HEK293 (cell line): ENCODE measurements at regions not wholly inside any gene's neighbourhood (a gene's known extent, or its start where the extent isn't known, plus 50 kb on each side); places are given as distances from the start of the nearest gene placed in this dataset.

Source experiments
- CTCF ChIA-PET: fragments of 350-600 bp; formaldehyde crosslinking; extraction: SDS; loops from one replicate; lab custom pipeline; 2021; ENCODE audit warnings: antibody characterized with exemption; lab: Yijun Ruan, JAX
- POLR2A ChIA-PET: fragments of 300-600 bp; formaldehyde crosslinking; extraction: SDS; loops from one replicate; lab custom pipeline; 2020; ENCODE audit warnings: antibody characterized with exemption, inconsistent platforms; lab: Yijun Ruan, JAX
- H3K27ac ChIP-seq: fragments of 200-500 bp; sonication (Bioruptor generic); 2 replicates; pipeline ENCODE4 v1.5.1; 2014; ENCODE audit warnings: low read depth, low read length, control low read depth, inconsistent platforms; ENCODE audit errors: extremely low read depth
- H3K36me3 ChIP-seq, 2 experiments: fragments of 200-500 bp in 1 of 2; sonication (Bioruptor generic) in 1 of 2; 1 replicate in 1 of 2; 2 replicates in 1 of 2; pipeline ENCODE4 v1.5.1; 2014 to 2017; ENCODE audit warnings: inconsistent platforms in 2 of 2, low read length in 2 of 2; ENCODE audit not compliant: control insufficient read depth in 2 of 2, insufficient read depth in 1 of 2
- H3K4me1 ChIP-seq: fragments of 200-500 bp; sonication (Bioruptor generic); 2 replicates; pipeline ENCODE4 v1.5.1; 2014; ENCODE audit warnings: mild to moderate bottlenecking, low read length, inconsistent platforms; ENCODE audit not compliant: control insufficient read depth, insufficient read depth
- H3K4me3 ChIP-seq: 2 replicates; pipeline ENCODE4 v1.5.1; 2011; ENCODE audit warnings: low read depth, mild to moderate bottlenecking, control low read depth, low read length, moderate library complexity
- H3K9me3 ChIP-seq: fragments of 200-500 bp; sonication (Bioruptor generic); 2 replicates; pipeline ENCODE4 v1.5.1; 2014; ENCODE audit warnings: low read depth, low read length, inconsistent platforms; ENCODE audit not compliant: control insufficient read depth, insufficient read depth
- ATF2 ChIP-seq: fragments of 450-650 bp; formaldehyde crosslinking; IDR thresholded peaks from 2 replicates; pipeline ENCODE4 v1.5.1; 2016; ENCODE audit warnings: missing biosample characterization, missing genetic modification characterization, low read depth
- HOXC10 ChIP-seq: sonication (generic); formaldehyde crosslinking; IDR thresholded peaks from 2 replicates; pipeline ENCODE4 v1.8.1; 2023; ENCODE audit warnings: mild to moderate bottlenecking, missing genetic modification reagents
- HOXD13 ChIP-seq: sonication (generic); formaldehyde crosslinking; IDR thresholded peaks from 2 replicates; pipeline ENCODE4 v1.8.0; 2022; ENCODE audit warnings: missing genetic modification reagents, borderline replicate concordance
- IKZF3 ChIP-seq: fragments of 450-650 bp; IDR thresholded peaks from 2 replicates; pipeline ENCODE4 v1.5.0; 2018; ENCODE audit warnings: missing biosample characterization, mild to moderate bottlenecking, missing genetic modification characterization, moderate library complexity
- KLF1 ChIP-seq: fragments of 450-650 bp; formaldehyde crosslinking; IDR thresholded peaks from 2 replicates; pipeline ENCODE4 v1.5.1; 2016; ENCODE audit warnings: missing biosample characterization, missing genetic modification characterization
- KLF7 ChIP-seq: fragments of 450-650 bp; formaldehyde crosslinking; IDR thresholded peaks from 2 replicates; pipeline ENCODE4 v1.5.1; 2016; ENCODE audit warnings: missing biosample characterization, missing genetic modification characterization, borderline replicate concordance
- MZF1 ChIP-seq: fragments of 450-650 bp; formaldehyde crosslinking; IDR thresholded peaks from 2 replicates; pipeline ENCODE4 v1.5.1; 2017; ENCODE audit warnings: missing biosample characterization, missing genetic modification characterization, borderline replicate concordance
- PRDM10 ChIP-seq: fragments of 450-650 bp; formaldehyde crosslinking; IDR thresholded peaks from 2 replicates; pipeline ENCODE4 v1.5.1; 2016; ENCODE audit warnings: missing biosample characterization, missing genetic modification characterization
- PRDM6 ChIP-seq: fragments of 450-650 bp; formaldehyde crosslinking; IDR thresholded peaks from 2 replicates; pipeline ENCODE4 v1.5.1; 2017; ENCODE audit warnings: missing biosample characterization, missing genetic modification characterization
- SETDB1 ChIP-seq: IDR thresholded peaks from one replicate; pipeline ENCODE4 v1.6.1; 2017; ENCODE audit warnings: mild to moderate bottlenecking, low read length, moderate library complexity, mixed read lengths; ENCODE audit not compliant: insufficient read length
- TRIM28 ChIP-seq: IDR thresholded peaks from 2 replicates; pipeline ENCODE4 v1.6.1; 2011; ENCODE audit warnings: low read length, control low read depth, borderline replicate concordance
- ZBTB48 ChIP-seq: fragments of 450-650 bp; formaldehyde crosslinking; IDR thresholded peaks from 2 replicates; pipeline ENCODE4 v1.5.1; 2016; ENCODE audit warnings: missing biosample characterization, missing genetic modification characterization
- ZFP37 ChIP-seq: fragments of 450-650 bp; formaldehyde crosslinking; IDR thresholded peaks from 2 replicates; pipeline ENCODE4 v1.5.1; 2016; ENCODE audit warnings: missing biosample characterization, missing genetic modification characterization
- ZFP41 ChIP-seq: fragments of 450-650 bp; formaldehyde crosslinking; IDR thresholded peaks from 2 replicates; pipeline ENCODE4 v1.5.1; 2016; ENCODE audit warnings: missing biosample characterization, missing genetic modification characterization, borderline replicate concordance
- ZNF174 ChIP-seq: fragments of 450-650 bp; formaldehyde crosslinking; IDR thresholded peaks from 2 replicates; pipeline ENCODE4 v1.5.0; 2017; ENCODE audit warnings: missing biosample characterization, mild to moderate bottlenecking, missing genetic modification characterization
- ZNF18 ChIP-seq: fragments of 450-650 bp; formaldehyde crosslinking; IDR thresholded peaks from 2 replicates; pipeline ENCODE4 v1.5.1; 2016; ENCODE audit warnings: missing biosample characterization, missing genetic modification characterization
- ZNF214 ChIP-seq: fragments of 450-650 bp; formaldehyde crosslinking; IDR thresholded peaks from 2 replicates; pipeline ENCODE4 v1.5.1; 2017; ENCODE audit warnings: missing biosample characterization, mild to moderate bottlenecking, missing genetic modification characterization, borderline replicate concordance
- ZNF223 ChIP-seq: fragments of 450-650 bp; formaldehyde crosslinking; IDR thresholded peaks from 2 replicates; pipeline ENCODE4 v1.5.1; 2016; ENCODE audit warnings: missing biosample characterization, missing genetic modification characterization
- ZNF24 ChIP-seq: fragments of 450-650 bp; formaldehyde crosslinking; IDR thresholded peaks from 2 replicates; pipeline ENCODE4 v1.5.1; 2016; ENCODE audit warnings: missing biosample characterization, missing genetic modification characterization
- ZNF26 ChIP-seq: fragments of 450-650 bp; formaldehyde crosslinking; IDR thresholded peaks from 2 replicates; pipeline ENCODE4 v1.5.1; 2016; ENCODE audit warnings: missing biosample characterization, missing genetic modification characterization
- ZNF311 ChIP-seq: fragments of 450-650 bp; formaldehyde crosslinking; IDR thresholded peaks from 2 replicates; pipeline ENCODE4 v1.5.1; 2017; ENCODE audit warnings: missing biosample characterization, missing genetic modification characterization, borderline replicate concordance
- ZNF354C ChIP-seq: fragments of 450-650 bp; formaldehyde crosslinking; IDR thresholded peaks from 2 replicates; pipeline ENCODE4 v1.5.1; 2016; ENCODE audit warnings: missing biosample characterization, missing genetic modification characterization, low read depth, borderline replicate concordance
- ZNF580 ChIP-seq: fragments of 450-650 bp; formaldehyde crosslinking; IDR thresholded peaks from 2 replicates; pipeline ENCODE4 v1.5.1; 2016; ENCODE audit warnings: missing biosample characterization, missing genetic modification characterization
- ZNF623 ChIP-seq: fragments of 450-650 bp; formaldehyde crosslinking; IDR thresholded peaks from 2 replicates; pipeline ENCODE4 v1.5.1; 2016; ENCODE audit warnings: missing biosample characterization, missing genetic modification characterization
- ZSCAN23 ChIP-seq: fragments of 450-650 bp; formaldehyde crosslinking; IDR thresholded peaks from 2 replicates; pipeline ENCODE4 v1.5.1; 2016; ENCODE audit warnings: missing biosample characterization, missing genetic modification characterization

- Histone ChIP-seq H3K27ac (no peak overlapping the region), H3K36me3 (no peaks in the 10 kb centered on the region), H3K4me1 (no peaks in the 10 kb centered on the region), H3K9me3 (no peaks in the 10 kb centered on the region), H3K4me3 (no peak overlapping the region)
- TF ChIP-seq PRDM6 (tag by site-specific recombination): no peak
- TF ChIP-seq ZNF174 (tag by site-specific recombination): no peak
- TF ChIP-seq ZNF18: no peak
- TF ChIP-seq ZFP41: no peak
- TF ChIP-seq PRDM10: no peak
- no peak for TF ChIP-seq HOXD13 (CRISPR knock-in tag)
- no peak for TF ChIP-seq ZNF580 (tag by site-specific recombination)
- TF ChIP-seq ZNF223 (tag by site-specific recombination): no peak
- TF ChIP-seq ZNF354C (tag by site-specific recombination): no peak
- no peak for TF ChIP-seq KLF1 (tag by site-specific recombination)
- no peak for TF ChIP-seq SETDB1
- TF ChIP-seq ZNF311 (tag by site-specific recombination): no peak
- no peak for TF ChIP-seq ATF2 (tag by site-specific recombination)
- no peak for TF ChIP-seq HOXC10 (CRISPR knock-in tag)
- no peak for TF ChIP-seq ZSCAN23 (tag by site-specific recombination)
- TF ChIP-seq IKZF3 (tag by site-specific recombination): no peak
- no peak for TF ChIP-seq ZFP37 (tag by site-specific recombination)
- ChIA-PET POLR2A (no interaction called here), CTCF (no interaction called here)
Observed at GRCh38 chr6:91683240-91683639, 1096.4 kb upstream of the MAP3K7 start.

GRCh38 chr6:91681296-91681695, 1094.4 kb upstream of the MAP3K7 start:
- CTCF ChIA-PET: no interaction called here
- Histone ChIP-seq H3K4me1 (no peaks in the 10 kb centered on the region), H3K9me3 (no peaks in the 10 kb centered on the region), H3K4me3 (no peak overlapping the region), H3K27ac (no peak overlapping the region), H3K36me3 (no peaks in the 10 kb centered on the region)
- POLR2A ChIA-PET: no interaction called here
- TF ChIP-seq ZNF26 (tag by site-specific recombination) (no peak), HOXD13 (CRISPR knock-in tag) (no peak), KLF7 (tag by site-specific recombination) (no peak), TRIM28 (no peak), MZF1 (tag by site-specific recombination) (no peak), ZNF623 (tag by site-specific recombination) (no peak), ZBTB48 (tag by site-specific recombination) (no peak), ZNF214 (tag by site-specific recombination) (no peak), ZNF24 (tag by site-specific recombination) (no peak)
